Neural progenitor cell (in vitro differentiated cells): ENCODE measurements at regions not wholly inside any gene's neighbourhood (a gene's known extent, or its start where the extent isn't known, plus 50 kb on each side); places are given as distances from the start of the nearest gene placed in this dataset.

Experiments
- CTCF ChIP-seq: fragments of 200-600 bp; sonication (generic); IDR thresholded peaks from 2 replicates; pipeline ENCODE4 v1.5.1; 2017; ENCODE audit warnings: antibody characterized with exemption, mild to moderate bottlenecking
- EZH2 ChIP-seq: fragments of 200-600 bp; sonication (generic); IDR thresholded peaks from 2 replicates; pipeline ENCODE4 v1.6.1; 2017; ENCODE audit warnings: antibody characterized with exemption, mild to moderate bottlenecking, moderate library complexity

- TF ChIP-seq EZH2 (no peak), CTCF (no peak)
Measured at GRCh38 chr3:536417-536813, 339.9 kb downstream of the CHL1 start.
